NCI-H2171 treated with DMSO at 0.1 percent for 48 hours (cell line): ENCODE measurements at regions not wholly inside any gene's neighbourhood (a gene's known extent, or its start where the extent isn't known, plus 50 kb on each side); places are given as distances from the start of the nearest gene placed in this dataset.

Experiments
- DNase-seq: peaks from one replicate; lab custom pipeline; 2025; lab: John Stamatoyannopoulos, UW

GRCh38 chr13:22655106-22655852, 525.5 kb upstream of the SGCG start:
- no peak for DNase-seq

GRCh38 chr13:22662771-22663170, 518.0 kb upstream of the SGCG start:
- no peak for DNase-seq

GRCh38 chr13:22665506-22665905, 515.3 kb upstream of the SGCG start:
- no peak for DNase-seq

GRCh38 chr13:22690756-22691155, 490.0 kb upstream of the SGCG start:
- no peak for DNase-seq

GRCh38 chr13:22693691-22694090, 487.1 kb upstream of the SGCG start:
- DNase-seq, result no peak

GRCh38 chr13:22696433-22696832, 484.3 kb upstream of the SGCG start:
- DNase-seq, result no peak

GRCh38 chr13:22698467-22698866, 482.3 kb upstream of the SGCG start:
- DNase-seq, result no peak

GRCh38 chr13:22700246-22700887, 480.4 kb upstream of the SGCG start:
- no peak for DNase-seq

GRCh38 chr13:22703601-22704209, 477.1 kb upstream of the SGCG start:
- DNase-seq, result no peak

- no peak for DNase-seq
Observed at GRCh38 chr13:22707946-22708345, 472.8 kb upstream of the SGCG start.

- DNase-seq, result no peak
Observed at GRCh38 chr13:22717036-22717435, 463.7 kb upstream of the SGCG start.

- peak; percentile 6 for DNase-seq
Observed at GRCh38 chr13:22726726-22727125, 454.1 kb upstream of the SGCG start.

- DNase-seq, result no peak
Observed at GRCh38 chr13:22735011-22735995, 445.5 kb upstream of the SGCG start.

GRCh38 chr13:22736084-22736767, 444.6 kb upstream of the SGCG start:
- no peak for DNase-seq

GRCh38 chr13:22736768-22737092, 444.0 kb upstream of the SGCG start:
- DNase-seq, result no peak

GRCh38 chr13:22738357-22738756, 442.4 kb upstream of the SGCG start:
- DNase-seq, result no peak

- no peak for DNase-seq
Observed at GRCh38 chr13:22740264-22740663, 440.5 kb upstream of the SGCG start.

- DNase-seq, result no peak
Observed at GRCh38 chr13:22744688-22745452, 435.9 kb upstream of the SGCG start.

- DNase-seq, result no peak
Observed at GRCh38 chr13:22748866-22749577, 431.8 kb upstream of the SGCG start.

GRCh38 chr13:22749626-22750025, 431.2 kb upstream of the SGCG start:
- DNase-seq, result no peak
